Head of caudate nucleus (tissue), 42 donors: ENCODE measurements at regions not wholly inside any gene's neighbourhood (a gene's known extent, or its start where the extent isn't known, plus 50 kb on each side); places are given as distances from the start of the nearest gene placed in this dataset.

Experiments used
- DNase-seq, 42 donors: peaks; one replicate each; pipeline versions ENCODE4 v3.0.0 to v3.0.0-alpha.2; 2020 to 2021; ENCODE audit warnings: mixed read lengths in 7 of 42
- intact Hi-C: fragments of 100-400 bp; cut with DNase I; formaldehyde crosslinking; loops from one replicate; pipeline ENCODE4 v1.15.0; 2022

GRCh38 chr16:20259541-20259940, 67.8 kb downstream of the GP2 start:
- intact Hi-C loops = no loop called here
- DNase-seq = no peak

- intact Hi-C loops = no loop called here
- no peak for DNase-seq
Measured at GRCh38 chr16:20257234-20257633, 70.1 kb downstream of the GP2 start.

- intact Hi-C loops = no loop called here
- no peak for DNase-seq
Measured at GRCh38 chr16:20255002-20255401, 72.3 kb downstream of the GP2 start.

DNA sequence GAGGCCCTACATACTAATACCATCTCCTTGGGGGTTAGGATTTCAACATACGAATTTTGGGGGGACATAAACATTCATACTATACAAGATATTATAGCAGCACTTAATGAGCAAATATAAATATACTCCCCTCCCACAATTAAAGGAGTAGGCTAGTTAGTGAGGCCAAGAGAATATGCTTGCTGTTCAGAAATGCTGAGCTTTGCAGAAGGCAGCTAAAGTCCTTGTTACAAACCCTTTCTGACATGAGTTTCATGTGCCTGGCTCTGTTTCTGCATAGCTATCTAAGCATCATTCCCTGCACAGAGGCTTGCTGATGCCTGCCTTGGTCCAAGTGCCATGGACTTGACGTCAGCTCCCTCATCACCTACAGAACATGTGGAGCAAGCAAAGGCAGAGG, 73.5 kb downstream of the GP2 start:
- intact Hi-C loops = no loop called here
- DNase-seq = no peak

DNA sequence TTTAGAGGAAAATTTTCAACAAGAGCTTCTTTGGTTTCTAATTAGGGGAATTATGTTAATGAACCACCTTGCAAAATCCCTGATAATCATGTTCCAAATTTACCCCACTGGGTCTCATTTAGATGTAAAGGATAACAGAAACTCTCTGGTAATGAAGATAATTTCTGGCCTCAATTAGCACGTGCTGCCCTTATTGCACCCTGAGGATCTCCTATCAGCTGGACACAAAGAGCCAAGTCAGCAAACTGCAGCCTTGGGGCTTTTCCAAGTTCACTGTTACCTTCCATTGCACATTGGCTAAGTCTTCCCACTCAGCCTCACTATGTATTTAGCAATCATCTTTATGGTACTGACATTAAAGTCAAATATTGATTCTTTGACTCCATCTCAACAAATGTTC, 78.1 kb downstream of the GP2 start:
- DNase-seq = no peak
- intact Hi-C loops = no loop called here

DNA sequence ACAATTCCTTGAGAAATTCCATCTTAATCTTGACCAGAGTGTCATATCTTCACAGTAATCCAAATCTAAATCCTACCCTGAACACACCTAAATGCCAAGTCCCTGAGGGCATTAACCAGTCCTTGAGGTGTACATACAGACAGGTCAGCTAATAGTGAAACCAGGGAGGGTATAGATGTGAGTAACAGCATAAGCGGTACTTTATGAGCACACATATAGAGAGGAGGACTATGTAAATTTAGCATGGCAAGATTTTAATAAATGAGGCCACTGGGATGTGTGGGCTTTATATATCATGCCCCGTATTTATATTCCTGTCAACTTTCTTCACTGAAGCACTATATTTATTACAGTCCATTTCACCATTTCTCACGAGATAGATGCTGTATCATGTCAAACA, 80.2 kb downstream of the GP2 start:
- no peak for DNase-seq
- intact Hi-C loops = no loop called here

DNA sequence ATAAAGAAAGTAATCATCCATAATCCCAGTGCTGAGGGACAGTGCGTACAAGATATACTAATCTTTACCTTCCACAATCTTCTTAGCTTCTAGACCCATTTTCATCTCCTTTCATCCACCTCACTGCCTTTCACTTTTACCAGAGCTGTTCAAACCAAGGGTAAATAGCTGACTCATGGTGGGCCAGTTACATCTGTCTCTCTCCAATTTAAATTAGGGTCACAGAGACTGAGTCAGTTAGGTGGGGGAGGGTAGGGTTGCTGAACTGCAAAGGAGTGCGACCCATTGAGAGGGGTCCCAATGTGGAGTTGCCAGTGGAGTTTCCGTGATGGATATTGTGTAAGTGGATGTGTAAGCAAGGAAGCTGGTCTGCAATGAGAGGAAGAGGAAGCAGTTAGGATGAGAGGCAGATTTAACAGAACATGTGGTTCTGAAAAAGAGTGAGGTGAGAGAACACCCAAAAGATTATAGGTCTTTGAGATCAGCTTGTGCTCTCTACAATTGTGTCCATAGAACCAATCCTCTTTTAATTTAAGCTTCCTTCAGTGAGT, 83.5 kb downstream of the GP2 start:
- DNase-seq = no peak
- intact Hi-C loops = no loop called here

DNA sequence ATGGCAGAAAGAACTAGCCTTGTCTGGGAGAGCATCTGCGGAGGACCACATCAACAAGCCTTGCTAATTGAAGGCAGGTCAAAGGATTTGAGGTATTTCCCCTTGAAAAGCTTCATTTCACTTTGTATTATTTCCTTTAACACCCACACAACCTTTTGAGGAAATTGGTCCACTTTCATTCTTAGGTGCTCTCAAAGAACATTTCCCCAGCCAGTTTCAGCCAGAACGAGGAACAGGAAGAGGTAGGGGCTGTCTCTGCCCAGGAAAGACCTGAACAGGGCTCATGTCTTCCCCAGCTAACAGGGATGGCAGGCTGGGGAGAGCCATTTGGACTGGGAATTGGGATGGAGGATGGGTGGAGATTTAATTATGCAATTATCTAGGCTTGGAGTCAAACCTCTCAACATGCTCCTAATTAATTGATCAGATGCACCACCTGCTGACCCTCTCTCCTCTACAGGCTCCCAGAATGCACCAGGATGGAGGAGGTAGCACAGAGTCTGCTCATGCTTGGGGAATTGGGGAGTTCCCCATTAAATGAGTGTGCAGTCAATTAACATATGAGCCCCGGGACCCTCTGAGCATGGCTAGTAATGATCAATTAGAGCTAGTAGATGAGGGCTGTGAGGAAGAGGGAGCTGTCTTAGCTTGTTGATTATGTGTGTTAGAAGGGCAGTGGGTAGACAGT, 84.6 kb downstream of the GP2 start:
- intact Hi-C loops = no loop called here
- no peak for DNase-seq

GRCh38 chr16:20241321-20241720, 86.0 kb downstream of the GP2 start:
- DNase-seq = no peak
- intact Hi-C loops = no loop called here

GRCh38 chr16:20236579-20237289, 90.6 kb downstream of the GP2 start:
- DNase-seq = no peak
- intact Hi-C loops = no loop called here

DNA sequence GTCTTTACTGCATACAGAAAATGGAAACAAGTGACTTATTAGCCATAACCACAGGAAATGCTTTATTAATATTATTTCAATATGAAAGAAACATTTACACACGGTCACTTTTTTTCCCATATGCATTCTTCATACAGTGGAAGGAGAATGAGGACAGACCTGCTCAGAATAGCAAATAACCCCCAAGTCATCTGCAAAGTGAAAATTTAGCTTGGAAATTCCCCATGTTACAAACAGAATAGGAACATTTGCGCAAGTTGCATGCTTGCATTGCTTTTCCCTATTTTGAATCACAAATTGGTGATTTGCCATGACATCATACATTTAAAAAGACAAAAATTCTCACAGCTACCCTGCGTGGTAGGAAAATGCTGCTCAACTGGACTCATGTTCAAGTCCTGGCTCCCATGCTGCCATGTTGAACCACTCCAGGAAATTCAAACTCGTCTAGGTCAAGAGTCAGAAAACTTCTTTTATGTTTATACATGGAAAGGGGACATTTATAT, 102.0 kb downstream of the GP2 start:
- intact Hi-C loops = no loop called here
- DNase-seq = no peak

- DNase-seq = peak in 1 of 42 donors; percentile 15
- intact Hi-C loops = no loop called here
Measured at GRCh38 chr16:20221208-20221607, 106.1 kb downstream of the GP2 start.

GRCh38 chr16:20218093-20218492, 109.2 kb downstream of the GP2 start:
- intact Hi-C loops = no loop called here
- no peak for DNase-seq

- no peak for DNase-seq
- intact Hi-C loops = no loop called here
Measured at GRCh38 chr16:20216591-20217217, 110.6 kb downstream of the GP2 start.

DNA sequence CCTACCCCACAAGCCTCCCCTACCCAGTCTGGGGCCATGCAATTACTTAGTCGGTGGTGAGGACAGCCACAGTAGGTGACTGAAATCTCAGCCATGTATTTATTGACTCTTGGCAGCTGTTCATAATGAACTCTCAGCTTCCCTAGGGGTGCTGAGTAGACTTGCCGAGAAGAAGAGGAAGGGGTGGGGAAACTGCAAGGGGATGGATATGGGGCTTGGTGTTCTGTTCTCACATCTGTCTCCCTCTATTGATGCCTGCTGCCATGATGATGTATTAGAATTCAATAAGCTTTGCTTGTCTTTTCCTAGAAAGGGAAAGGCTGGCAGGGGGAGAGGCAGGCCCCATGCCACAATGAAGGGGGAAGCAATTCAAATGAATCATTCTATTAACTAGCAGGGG, 112.9 kb downstream of the GP2 start:
- intact Hi-C loops = no loop called here
- DNase-seq = no peak

GRCh38 chr16:20203272-20203671, 124.0 kb downstream of the GP2 start:
- intact Hi-C loops = no loop called here
- no peak for DNase-seq

DNA sequence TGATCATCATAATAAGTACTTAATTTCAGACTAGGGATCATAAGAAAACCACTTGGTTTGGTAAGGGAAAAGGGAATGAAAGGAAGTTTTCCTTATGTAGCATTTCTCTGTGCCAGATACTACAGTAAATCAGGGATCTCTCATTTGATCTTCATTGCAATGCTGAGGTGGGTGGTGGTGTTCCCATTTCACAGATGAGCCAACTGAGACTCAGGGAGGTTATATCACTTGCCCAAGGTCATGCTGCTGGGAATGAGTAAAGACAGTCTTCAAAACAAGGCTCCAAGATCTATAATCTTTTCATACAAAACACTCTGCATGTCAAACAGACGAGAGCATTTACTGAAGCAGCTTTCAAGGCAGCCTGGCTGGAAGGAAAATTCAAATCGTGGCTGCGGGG, 124.6 kb downstream of the GP2 start:
- intact Hi-C loops = no loop called here
- DNase-seq = no peak

GRCh38 chr16:20192801-20193200, 119.1 kb upstream of the GPR139 start:
- DNase-seq = no peak
- intact Hi-C loops = no loop called here

- intact Hi-C loops = no loop called here
- no peak for DNase-seq
Measured at GRCh38 chr16:20191566-20191965, 117.9 kb upstream of the GPR139 start.

- intact Hi-C loops = no loop called here
Measured at GRCh38 chr16:20181949-20182348, 108.3 kb upstream of the GPR139 start.

More at GRCh38 chr16:20181949-20182348, 108.3 kb upstream of the GPR139 start:
- no peak for DNase-seq
